RWPE2 (cell line): ENCODE measurements at regions not wholly inside any gene's neighbourhood (a gene's known extent, or its start where the extent isn't known, plus 50 kb on each side); places are given as distances from the start of the nearest gene placed in this dataset.

Experiments used
- ATAC-seq: fragments of 200-7000 bp; cut with Tn5 transposase; 3 replicates; pipeline ENCODE4 v1.9.1; 2021; ENCODE audit warnings: low read depth
- DNase-seq: peaks from one replicate; pipeline ENCODE4 v3.0.0-alpha.2; 2020; ENCODE audit warnings: low spot score
- H3K27ac ChIP-seq: fragments of 450-650 bp; 2 replicates; pipeline ENCODE4 v1.5.1; 2017; ENCODE audit warnings: mild to moderate bottlenecking; ENCODE audit not compliant: poor library complexity, severe bottlenecking
- H3K27me3 ChIP-seq: fragments of 250-450 bp; sonication (Bioruptor Pico); 2 replicates; pipeline ENCODE4 v1.5.1; 2021; ENCODE audit warnings: mild to moderate bottlenecking, moderate library complexity; ENCODE audit not compliant: insufficient read depth, poor library complexity, severe bottlenecking
- H3K36me3 ChIP-seq: fragments of 250-450 bp; sonication (Bioruptor Pico); 2 replicates; pipeline ENCODE4 v1.5.1; 2020; ENCODE audit warnings: low read depth, mild to moderate bottlenecking, moderate library complexity
- H3K4me1 ChIP-seq: fragments of 250-450 bp; sonication (Bioruptor Pico); 2 replicates; pipeline ENCODE4 v1.5.1; 2021; ENCODE audit warnings: mild to moderate bottlenecking, moderate library complexity; ENCODE audit not compliant: insufficient read depth, poor library complexity, severe bottlenecking
- H3K4me3 ChIP-seq: fragments of 250-450 bp; sonication (Bioruptor Pico); 2 replicates; pipeline ENCODE4 v1.5.1; 2021; ENCODE audit warnings: mild to moderate bottlenecking, moderate library complexity; ENCODE audit not compliant: severe bottlenecking
- H3K9me3 ChIP-seq: fragments of 250-450 bp; sonication (Bioruptor Pico); 2 replicates; pipeline ENCODE4 v1.5.1; 2021; ENCODE audit warnings: mild to moderate bottlenecking, moderate library complexity; ENCODE audit not compliant: severe bottlenecking
- TF ChIP-seq, protein P1 (sequence below): fragments of 450-650 bp; IDR thresholded peaks from one replicate; pipeline ENCODE4 v1.5.1; 2017; ENCODE audit warnings: mild to moderate bottlenecking, moderate library complexity; ENCODE audit not compliant: poor library complexity, severe bottlenecking

DNA sequence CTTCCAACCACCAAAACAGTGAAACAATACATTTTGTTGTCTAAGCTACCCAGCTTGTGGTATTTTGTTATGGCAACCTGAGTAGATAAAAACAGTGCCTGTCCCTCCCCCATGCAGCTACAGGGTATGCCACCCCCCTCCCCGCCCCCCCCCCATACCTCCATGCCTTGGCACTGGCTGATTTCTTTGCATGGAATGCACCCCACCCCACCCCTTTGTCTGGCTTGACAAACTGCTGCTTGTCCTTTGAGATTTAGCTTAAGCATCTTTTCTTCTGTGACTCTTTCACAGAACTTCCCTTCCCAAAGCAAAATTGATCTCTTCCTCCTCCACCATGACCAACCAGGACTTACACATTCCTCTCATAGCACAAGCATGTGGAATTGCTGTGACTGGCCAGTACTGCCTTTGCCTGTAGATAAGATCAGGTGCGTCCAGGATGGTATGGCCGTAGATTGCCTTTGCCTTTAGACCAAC is 64.6 kb upstream of the ADGRF1 start:
- no peak for DNase-seq
- no peak overlapping the region for H3K4me3 ChIP-seq
- TF ChIP-seq, protein P1, sequence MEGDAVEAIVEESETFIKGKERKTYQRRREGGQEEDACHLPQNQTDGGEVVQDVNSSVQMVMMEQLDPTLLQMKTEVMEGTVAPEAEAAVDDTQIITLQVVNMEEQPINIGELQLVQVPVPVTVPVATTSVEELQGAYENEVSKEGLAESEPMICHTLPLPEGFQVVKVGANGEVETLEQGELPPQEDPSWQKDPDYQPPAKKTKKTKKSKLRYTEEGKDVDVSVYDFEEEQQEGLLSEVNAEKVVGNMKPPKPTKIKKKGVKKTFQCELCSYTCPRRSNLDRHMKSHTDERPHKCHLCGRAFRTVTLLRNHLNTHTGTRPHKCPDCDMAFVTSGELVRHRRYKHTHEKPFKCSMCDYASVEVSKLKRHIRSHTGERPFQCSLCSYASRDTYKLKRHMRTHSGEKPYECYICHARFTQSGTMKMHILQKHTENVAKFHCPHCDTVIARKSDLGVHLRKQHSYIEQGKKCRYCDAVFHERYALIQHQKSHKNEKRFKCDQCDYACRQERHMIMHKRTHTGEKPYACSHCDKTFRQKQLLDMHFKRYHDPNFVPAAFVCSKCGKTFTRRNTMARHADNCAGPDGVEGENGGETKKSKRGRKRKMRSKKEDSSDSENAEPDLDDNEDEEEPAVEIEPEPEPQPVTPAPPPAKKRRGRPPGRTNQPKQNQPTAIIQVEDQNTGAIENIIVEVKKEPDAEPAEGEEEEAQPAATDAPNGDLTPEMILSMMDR, result no peak
- H3K9me3 ChIP-seq, result no peaks in the 10 kb centered on the region
- peak; percentile 24; the same call in 1 of the 3 replicates for ATAC-seq
- H3K4me1 ChIP-seq, result peaks cover 16% of the 10 kb centered on the region
- H3K36me3 ChIP-seq, result no peaks in the 10 kb centered on the region
- H3K27me3 ChIP-seq, result no peaks in the 10 kb centered on the region
- H3K27ac ChIP-seq, result no peak overlapping the region

DNA sequence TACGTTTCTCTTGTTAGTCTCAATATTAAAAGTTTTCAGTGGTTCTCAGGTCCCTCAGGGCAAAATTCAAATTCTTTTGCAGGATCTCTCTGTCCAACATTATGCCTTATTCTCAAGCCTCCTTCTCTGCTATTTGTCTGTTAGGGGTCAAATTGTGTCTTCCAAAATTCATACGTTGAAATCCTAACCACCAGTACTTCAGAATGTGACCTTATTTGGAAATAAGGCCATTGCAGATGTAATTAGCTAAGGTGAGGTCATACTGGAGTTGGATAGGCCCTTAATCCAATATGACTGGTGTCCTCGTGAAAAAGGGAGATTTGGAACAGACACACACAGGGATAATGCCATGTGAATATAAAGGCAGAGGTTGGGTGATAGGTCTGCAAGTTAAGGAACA is 64.1 kb upstream of the ADGRF1 start:
- Histone ChIP-seq H3K4me3 (no peak overlapping the region), H3K9me3 (no peaks in the 10 kb centered on the region), H3K36me3 (no peaks in the 10 kb centered on the region), H3K27me3 (no peaks in the 10 kb centered on the region), H3K27ac (no peak overlapping the region), H3K4me1 (peaks cover 11% of the 10 kb centered on the region)
- no peak for DNase-seq
- TF ChIP-seq, protein P1, result no peak
- no peak for ATAC-seq

DNA sequence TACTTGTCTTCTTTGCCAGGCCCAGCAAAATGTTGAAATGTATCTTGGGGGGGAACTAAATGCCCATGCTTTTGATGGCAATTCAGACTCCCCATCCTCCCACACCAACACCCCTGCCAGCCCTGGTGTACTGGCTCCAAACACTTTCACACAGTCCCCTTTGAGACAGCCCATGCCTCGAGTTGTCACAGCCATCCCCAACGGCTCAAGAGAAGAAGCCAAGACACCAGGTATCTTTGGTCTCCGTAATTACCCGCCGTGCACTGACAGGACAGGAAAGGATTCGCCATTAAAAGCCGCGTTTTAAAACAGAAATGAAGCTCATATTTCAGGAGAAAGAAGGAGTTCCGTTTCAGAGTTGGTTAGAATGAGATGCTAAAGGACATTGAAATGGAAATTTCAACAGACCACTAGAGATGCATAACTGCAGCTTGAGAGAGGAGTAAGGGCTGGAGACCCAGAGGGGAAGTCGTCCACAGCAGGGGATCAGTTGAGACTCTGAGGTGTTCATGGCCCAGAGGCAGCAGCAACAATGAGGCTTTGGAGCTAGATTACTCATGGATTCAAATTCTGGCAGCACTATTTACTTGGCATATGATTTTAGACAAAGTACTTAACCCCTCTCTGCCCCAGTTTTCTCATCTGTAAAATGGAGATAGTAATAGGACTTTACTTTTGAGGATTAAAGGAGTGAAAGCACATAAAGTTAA is 63.5 kb upstream of the ADGRF1 start:
- DNase-seq, result no peak
- ATAC-seq, result no peak

DNA sequence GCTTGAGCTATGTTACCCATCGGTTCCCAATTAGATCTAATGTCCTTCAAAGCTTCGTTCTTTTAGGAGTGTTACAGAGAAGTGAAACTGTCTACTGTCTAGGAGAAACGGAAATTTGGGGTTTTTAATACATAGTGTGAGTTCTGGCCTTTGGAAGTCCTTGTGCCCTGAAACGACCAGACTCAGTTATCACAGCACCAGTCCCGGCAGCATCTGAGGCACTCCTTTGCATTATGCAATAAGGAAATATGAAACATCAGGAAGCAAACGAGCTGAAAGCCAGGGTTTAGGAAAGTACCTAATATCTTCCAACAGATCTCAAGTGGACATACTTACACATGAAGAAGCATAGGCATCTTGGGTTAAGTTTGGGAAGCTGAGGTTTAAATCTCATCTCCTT is 61.8 kb upstream of the ADGRF1 start:
- H3K27me3 ChIP-seq, result no peaks in the 10 kb centered on the region
- peaks cover 16% of the 10 kb centered on the region for H3K4me1 ChIP-seq
- no peaks in the 10 kb centered on the region for H3K9me3 ChIP-seq

More for the DNA sequence above, 63.5 kb upstream of the ADGRF1 start:
- TF ChIP-seq, protein P1, result no peak
- no peaks in the 10 kb centered on the region for H3K27me3 ChIP-seq
- H3K27ac ChIP-seq, result no peak overlapping the region
- H3K4me3 ChIP-seq, result no peak overlapping the region
- peaks cover 10% of the 10 kb centered on the region for H3K4me1 ChIP-seq
- H3K36me3 ChIP-seq, result no peaks in the 10 kb centered on the region
- H3K9me3 ChIP-seq, result no peaks in the 10 kb centered on the region

DNA sequence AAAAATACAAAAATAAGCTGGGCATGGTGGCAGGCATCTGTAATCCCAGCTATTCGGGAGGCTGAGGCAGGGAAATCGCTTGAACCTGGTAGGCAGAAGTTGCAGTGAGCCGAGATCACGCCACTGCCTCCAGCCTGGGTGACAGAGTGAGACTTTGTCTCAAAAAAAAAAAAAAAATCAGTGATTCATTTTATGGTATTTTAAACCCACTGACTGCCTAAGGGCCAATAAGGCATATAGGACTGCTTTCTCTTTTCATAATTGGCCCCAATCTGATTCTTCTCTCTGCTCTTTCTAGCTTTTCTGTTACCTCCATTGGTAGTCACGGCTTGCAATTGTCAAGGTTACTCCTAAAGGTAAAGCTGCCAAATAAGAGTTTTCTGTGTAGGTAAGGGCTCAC is 60.2 kb upstream of the ADGRF1 start:
- Histone ChIP-seq H3K4me3 (no peak overlapping the region), H3K4me1 (peaks cover 31% of the 10 kb centered on the region), H3K9me3 (no peaks in the 10 kb centered on the region), H3K27ac (no peak overlapping the region), H3K36me3 (no peaks in the 10 kb centered on the region), H3K27me3 (no peaks in the 10 kb centered on the region)
- ATAC-seq (no peak), DNase-seq (no peak)
- TF ChIP-seq, protein P1, result no peak

More for the DNA sequence above, 61.8 kb upstream of the ADGRF1 start:
- Histone ChIP-seq H3K36me3 (no peaks in the 10 kb centered on the region), H3K4me3 (no peak overlapping the region), H3K27ac (peak overlapping the region; percentile 29)
- ATAC-seq, result peak; percentile 75
- no peak for DNase-seq
- TF ChIP-seq, protein P1, result no peak
